Esophagus (tissue), 2 donors: ENCODE measurements at regions not wholly inside any gene's neighbourhood (a gene's known extent, or its start where the extent isn't known, plus 50 kb on each side); places are given as distances from the start of the nearest gene placed in this dataset.

Experiments
- H3K27ac ChIP-seq, 2 donors: one replicate each; pipeline ENCODE4 v1.5.1; 2013; ENCODE audit warnings: low read depth in 2 of 2, mild to moderate bottlenecking in 2 of 2, inconsistent platforms in 1 of 2, low read length in 1 of 2, moderate library complexity in 1 of 2
- H3K27me3 ChIP-seq, 2 donors: one replicate each; pipeline ENCODE4 v1.6.1; 2013; ENCODE audit warnings: low read length in 2 of 2, control low read depth in 1 of 2, mild to moderate bottlenecking in 1 of 2; ENCODE audit not compliant: insufficient read depth in 2 of 2, control insufficient read depth in 1 of 2
- H3K36me3 ChIP-seq, 2 donors: one replicate each; pipeline ENCODE4 v1.6.1; 2013; ENCODE audit warnings: low read length in 1 of 2; ENCODE audit not compliant: control insufficient read depth in 2 of 2, insufficient read depth in 2 of 2
- H3K4me1 ChIP-seq, 2 donors: one replicate each; pipeline ENCODE4 v1.6.1; 2013; ENCODE audit warnings: low read length in 1 of 2; ENCODE audit not compliant: control insufficient read depth in 2 of 2, insufficient read depth in 2 of 2
- H3K4me3 ChIP-seq, 2 donors: one replicate each; pipeline ENCODE4 v1.5.1; 2013; ENCODE audit warnings: low read length in 2 of 2, mild to moderate bottlenecking in 2 of 2, low read depth in 1 of 2, moderate library complexity in 1 of 2
- H3K9me3 ChIP-seq, 2 donors: one replicate each; pipeline ENCODE4 v1.6.1; 2013; ENCODE audit warnings: mild to moderate bottlenecking in 2 of 2, low read depth in 1 of 2, low read length in 1 of 2, moderate library complexity in 1 of 2; ENCODE audit not compliant: control insufficient read depth in 2 of 2, insufficient read depth in 1 of 2
- WGBS, 2 donors: extraction: QIAGEN DNeasy Blood & Tissue Kit; methylation state at CpG; one replicate each; pipeline ENCODE4 v1.1.7; 2013; 5-methylcytosine and 5-hydroxymethylcytosine counted together
- donor health status: healthy with polysubstance abuse.
- donor health status: Bipolar disorder and iron deficiency.

DNA sequence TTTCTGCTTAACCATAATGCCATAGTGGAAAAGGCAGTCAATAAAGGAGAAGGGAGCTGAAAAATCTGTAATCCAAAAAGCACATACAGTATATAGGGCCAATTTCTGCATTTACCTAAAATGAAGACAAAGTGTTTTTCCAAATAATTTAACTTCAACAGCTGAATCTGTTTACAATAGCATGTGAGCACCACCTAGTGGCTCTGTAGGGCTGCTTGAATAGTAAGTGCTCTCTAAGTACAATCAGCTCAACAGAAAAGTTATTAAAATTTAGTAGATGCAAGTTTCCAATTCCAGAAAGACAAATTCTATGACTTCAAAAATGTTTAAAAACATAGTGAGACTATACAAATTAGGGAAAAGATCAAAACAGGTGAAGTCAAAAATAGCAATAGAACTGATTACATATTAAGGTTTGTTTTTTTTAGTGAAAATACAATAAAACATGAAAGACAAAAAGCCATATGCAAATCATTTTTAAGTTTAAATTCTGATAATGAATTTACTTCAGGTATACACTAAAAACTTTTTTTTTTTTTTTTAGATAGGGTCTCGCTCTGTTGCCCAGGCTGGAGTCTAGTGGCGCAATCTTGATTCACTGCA lies 220.0 kb downstream of the SETD4 start:
- Histone ChIP-seq H3K27me3 (no peaks in the 10 kb centered on the region), H3K27ac (no peak overlapping the region), H3K9me3 (no peaks in the 10 kb centered on the region), H3K4me1 (no peaks in the 10 kb centered on the region), H3K36me3 (no peaks in the 10 kb centered on the region), H3K4me3 (no peak overlapping the region)
- WGBS, 2 donors: 93 to 96% methylated on average over 2 of the region's 2 CpGs

GRCh38 chr21:35838987-35839763 lies 221.2 kb downstream of the SETD4 start:
- Histone ChIP-seq H3K4me1 (no peaks in the 10 kb centered on the region), H3K9me3 (no peaks in the 10 kb centered on the region), H3K27me3 (no peaks in the 10 kb centered on the region), H3K4me3 (no peak overlapping the region), H3K27ac (no peak overlapping the region), H3K36me3 (no peaks in the 10 kb centered on the region)
- 88 to 93% methylated on average over 7 of the region's 7 CpGs for WGBS, 2 donors

DNA sequence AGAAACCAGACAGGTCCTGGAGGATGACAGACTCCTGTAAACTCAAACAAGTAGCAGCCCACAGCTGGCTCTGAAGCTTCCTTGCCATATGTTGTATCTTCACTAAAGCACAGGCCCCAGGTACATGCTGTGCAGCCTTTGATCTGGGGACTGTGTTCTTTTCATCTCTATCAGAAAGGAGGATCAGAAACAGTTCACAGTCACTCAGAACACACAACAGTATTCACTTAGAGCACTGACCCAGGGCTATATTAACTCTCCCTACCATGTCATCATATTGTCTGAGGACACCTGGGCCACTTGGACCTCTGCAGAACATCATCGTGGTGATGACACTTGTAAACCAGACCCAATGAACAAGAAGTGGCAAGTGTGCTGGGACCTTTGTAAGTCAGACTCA lies 222.0 kb downstream of the SETD4 start:
- Histone ChIP-seq H3K36me3 (no peaks in the 10 kb centered on the region), H3K27ac (no peak overlapping the region), H3K4me3 (no peak overlapping the region), H3K27me3 (no peaks in the 10 kb centered on the region), H3K9me3 (no peaks in the 10 kb centered on the region), H3K4me1 (no peaks in the 10 kb centered on the region)
- 49 to 61% methylated on average over 1 of the region's 1 CpG for WGBS, 2 donors

- Histone ChIP-seq H3K36me3 (no peaks in the 10 kb centered on the region), H3K27ac (no peak overlapping the region), H3K4me3 (no peak overlapping the region), H3K9me3 (peaks cover 0 to 2% of the 10 kb centered on the region in 2 donors), H3K4me1 (peaks cover 0 to 2% of the 10 kb centered on the region in 2 donors), H3K27me3 (no peaks in the 10 kb centered on the region)
- 31 to 45% methylated on average over 1 of the region's 1 CpG for WGBS, 2 donors
These were observed 226.3 kb downstream of the SETD4 start for GRCh38 chr21:35833991-35834390.

- no peak overlapping the region for H3K4me3 ChIP-seq
These were observed 226.9 kb downstream of the SETD4 start for GRCh38 chr21:35833388-35833787.

GRCh38 chr21:35831230-35831629 lies 229.1 kb downstream of the SETD4 start:
- Histone ChIP-seq H3K36me3 (no peaks in the 10 kb centered on the region), H3K4me3 (no peak overlapping the region), H3K27me3 (no peaks in the 10 kb centered on the region), H3K27ac (no peak overlapping the region), H3K4me1 (peaks cover 0 to 2% of the 10 kb centered on the region in 2 donors), H3K9me3 (peaks cover 0 to 2% of the 10 kb centered on the region in 2 donors)
- WGBS, 2 donors: 86 to 91% methylated on average over 6 of the region's 6 CpGs

More at GRCh38 chr21:35833388-35833787, 226.9 kb downstream of the SETD4 start:
- H3K36me3 ChIP-seq: no peaks in the 10 kb centered on the region
- H3K27ac ChIP-seq: no peak overlapping the region
- H3K4me1 ChIP-seq: peaks cover 0 to 2% of the 10 kb centered on the region in 2 donors
- no peaks in the 10 kb centered on the region for H3K27me3 ChIP-seq
- WGBS, 2 donors: 76 to 85% methylated on average over 3 of the region's 3 CpGs
- H3K9me3 ChIP-seq: peaks cover 0 to 2% of the 10 kb centered on the region in 2 donors

- H3K4me3 ChIP-seq: no peak overlapping the region
- H3K36me3 ChIP-seq: no peaks in the 10 kb centered on the region
- 26 to 38% methylated on average over 5 of the region's 5 CpGs for WGBS, 2 donors
- no peak overlapping the region for H3K27ac ChIP-seq
- peaks cover 0 to 2% of the 10 kb centered on the region in 2 donors for H3K9me3 ChIP-seq
- peaks cover 0 to 2% of the 10 kb centered on the region in 2 donors for H3K4me1 ChIP-seq
- H3K27me3 ChIP-seq: no peaks in the 10 kb centered on the region
These were observed 231.3 kb downstream of the SETD4 start for GRCh38 chr21:35829067-35829466.

DNA sequence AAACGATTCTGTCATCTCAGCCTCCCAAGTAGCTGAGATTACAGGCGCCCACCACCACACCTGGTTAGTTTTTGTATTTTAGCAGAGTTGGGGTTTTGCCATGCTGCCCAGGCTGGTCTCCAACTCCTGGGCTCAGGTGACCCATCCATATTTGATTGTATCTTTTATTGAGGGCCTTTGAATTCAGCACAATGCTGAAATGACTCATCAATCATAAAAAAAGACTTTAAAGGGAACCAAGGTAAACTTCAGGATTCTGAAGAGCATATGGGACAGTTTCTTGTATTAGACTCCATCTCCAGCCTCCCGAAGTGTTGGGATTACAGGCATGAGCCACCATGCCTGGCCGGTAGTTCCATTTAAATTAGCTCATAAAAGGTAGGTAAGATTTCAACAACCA lies 232.2 kb downstream of the SETD4 start:
- Histone ChIP-seq H3K4me3 (no peak overlapping the region), H3K4me1 (peaks cover 0 to 2% of the 10 kb centered on the region in 2 donors), H3K9me3 (peaks cover 0 to 2% of the 10 kb centered on the region in 2 donors), H3K36me3 (no peaks in the 10 kb centered on the region), H3K27me3 (no peaks in the 10 kb centered on the region), H3K27ac (no peak overlapping the region)
- 88 to 92% methylated on average over 4 of the region's 4 CpGs for WGBS, 2 donors

GRCh38 chr21:35827004-35827403 lies 233.3 kb downstream of the SETD4 start:
- Histone ChIP-seq H3K4me1 (peaks cover 0 to 2% of the 10 kb centered on the region in 2 donors), H3K27me3 (no peaks in the 10 kb centered on the region), H3K4me3 (no peak overlapping the region), H3K36me3 (no peaks in the 10 kb centered on the region), H3K9me3 (peaks cover 0 to 2% of the 10 kb centered on the region in 2 donors), H3K27ac (no peak overlapping the region)
- WGBS, 2 donors: 78 to 95% methylated on average over 1 of the region's 1 CpG
